K562 (cell line): ENCODE measurements at regions not wholly inside any gene's neighbourhood (a gene's known extent, or its start where the extent isn't known, plus 50 kb on each side); places are given as distances from the start of the nearest gene placed in this dataset.

Experiments
- BRF2 ChIP-seq: IDR thresholded peaks from 3 replicates; pipeline ENCODE4 v1.6.1; 2011; ENCODE audit warnings: borderline replicate concordance, mild to moderate bottlenecking; ENCODE audit not compliant: insufficient read length, insufficient read depth
- COPS2 ChIP-seq: fragments of 450-650 bp; conservative IDR thresholded peaks from 2 replicates; pipeline ENCODE4 v1.6.1; 2016; ENCODE audit warnings: mild to moderate bottlenecking, moderate library complexity
- EP400 ChIP-seq: fragments of 450-650 bp; IDR thresholded peaks from 2 replicates; pipeline ENCODE4 v1.6.1; 2017; ENCODE audit warnings: antibody characterized with exemption, mild to moderate bottlenecking, moderate library complexity
- FIP1L1 ChIP-seq: fragments of 200-400 bp; formaldehyde crosslinking; IDR thresholded peaks from 2 replicates; pipeline ENCODE4 v1.6.1; 2018; ENCODE audit warnings: mild to moderate bottlenecking, low read depth, low read length; ENCODE audit not compliant: poor library complexity, severe bottlenecking
- GATA2 ChIP-seq: sonication (generic); formaldehyde crosslinking; IDR thresholded peaks from 2 replicates; pipeline ENCODE4 v1.4.0; 2020; ENCODE audit warnings: mild to moderate bottlenecking, missing genetic modification reagents
- GATAD2B ChIP-seq: fragments of 450-650 bp; IDR thresholded peaks from 2 replicates; pipeline ENCODE4 v1.6.1; 2017; ENCODE audit warnings: mild to moderate bottlenecking, borderline replicate concordance
- HMBOX1 ChIP-seq: sonication (generic); IDR thresholded peaks from 2 replicates; pipeline ENCODE4 v1.6.1; 2016
- IFI16 ChIP-seq: fragments of 250-450 bp; sonication (Bioruptor Pico); IDR thresholded peaks from 2 replicates; pipeline ENCODE4 v2.1.2; 2022; ENCODE audit warnings: mild to moderate bottlenecking, inconsistent platforms
- KDM2B ChIP-seq: fragments of 250-450 bp; sonication (Bioruptor Pico); IDR thresholded peaks from 2 replicates; pipeline ENCODE4 v1.8.0; 2021; ENCODE audit warnings: mild to moderate bottlenecking, moderate library complexity
- MTA2 ChIP-seq: fragments of 450-650 bp; IDR thresholded peaks from 2 replicates; pipeline ENCODE4 v1.6.1; 2016; ENCODE audit warnings: low read depth
- NFATC3 ChIP-seq: fragments of 450-650 bp; IDR thresholded peaks from 2 replicates; pipeline ENCODE4 v1.6.1; 2017; ENCODE audit warnings: mild to moderate bottlenecking
- NR3C1 ChIP-seq: sonication (generic); formaldehyde crosslinking; IDR thresholded peaks from 2 replicates; pipeline ENCODE4 v1.8.1; 2022; ENCODE audit warnings: missing genetic modification reagents
- RBBP5 ChIP-seq: fragments of 200-600 bp; sonication (generic); IDR thresholded peaks from 2 replicates; pipeline ENCODE4 v1.6.1; 2012; ENCODE audit warnings: borderline replicate concordance, mild to moderate bottlenecking, low read length, control low read depth, inconsistent platforms; ENCODE audit not compliant: insufficient read depth, poor library complexity, severe bottlenecking
- RBM22 ChIP-seq: fragments of 200-400 bp; formaldehyde crosslinking; IDR thresholded peaks from 2 replicates; pipeline ENCODE4 v1.6.1; 2018; ENCODE audit warnings: low read length, low read depth; ENCODE audit not compliant: poor library complexity, severe bottlenecking
- SAP30 ChIP-seq: fragments of 200-600 bp; sonication (generic); IDR thresholded peaks from 2 replicates; pipeline ENCODE4 v1.6.1; 2012; ENCODE audit warnings: borderline replicate concordance, low read depth, mild to moderate bottlenecking, moderate library complexity, low read length, control low read depth, inconsistent platforms; ENCODE audit not compliant: insufficient read depth, poor library complexity, severe bottlenecking
- SIN3A ChIP-seq, 2 experiments: fragments of 150-350 bp in 1 of 2; IDR thresholded peaks; 2 replicates each; pipeline ENCODE4 v1.6.1; 2011 to 2016; ENCODE audit warnings: borderline replicate concordance in 2 of 2, low read depth in 2 of 2, low read length in 2 of 2, mild to moderate bottlenecking in 2 of 2, moderate library complexity in 2 of 2; ENCODE audit not compliant: control insufficient read depth in 1 of 2
- SIN3B ChIP-seq: fragments of 450-650 bp; IDR thresholded peaks from 2 replicates; pipeline ENCODE4 v1.6.1; 2017; ENCODE audit warnings: low read depth, mild to moderate bottlenecking, moderate library complexity
- USF1 ChIP-seq: sonication (generic); formaldehyde crosslinking; IDR thresholded peaks from 2 replicates; pipeline ENCODE4 v1.9.0; 2022; ENCODE audit warnings: mild to moderate bottlenecking, missing genetic modification reagents
- ZC3H4 ChIP-seq: sonication (generic); formaldehyde crosslinking; IDR thresholded peaks from 2 replicates; pipeline ENCODE4 v1.9.0; 2021; ENCODE audit warnings: missing genetic modification reagents, borderline replicate concordance
- ZFP36 ChIP-seq: fragments of 150-350 bp; IDR thresholded peaks from 2 replicates; pipeline ENCODE4 v1.6.1; 2018; ENCODE audit warnings: low read length, low read depth; ENCODE audit not compliant: partially characterized antibody
- ZNF57 ChIP-seq: fragments of 450-650 bp; formaldehyde crosslinking; IDR thresholded peaks from 2 replicates; pipeline ENCODE4 v1.4.0; 2020; ENCODE audit warnings: mild to moderate bottlenecking, moderate library complexity
- ZNF655 ChIP-seq: fragments of 250-450 bp; sonication (Bioruptor Pico); IDR thresholded peaks from 2 replicates; pipeline ENCODE4 v1.5.0; 2021
- ZNF717 ChIP-seq: fragments of 250-450 bp; sonication (Bioruptor Pico); IDR thresholded peaks from 2 replicates; pipeline ENCODE4 v1.5.0; 2021
- ZNF780A ChIP-seq: fragments of 250-450 bp; sonication (Bioruptor Pico); IDR thresholded peaks from 2 replicates; pipeline ENCODE4 v1.5.0; 2021; ENCODE audit warnings: mild to moderate bottlenecking
- ZNF79 ChIP-seq: fragments of 250-450 bp; sonication (Bioruptor Pico); IDR thresholded peaks from 2 replicates; pipeline ENCODE4 v1.4.0; 2020; ENCODE audit warnings: low read depth, mild to moderate bottlenecking, moderate library complexity

- no peak for TF ChIP-seq ZFP36
- TF ChIP-seq FIP1L1: no peak
- no peak for TF ChIP-seq SAP30
- 0 out of 2 replicates have a peak, but pooled peaks have one; percentile 58 for TF ChIP-seq NFATC3
- peak; percentile 69 for TF ChIP-seq EP400
- no peak for TF ChIP-seq SIN3A (IDR thresholded peaks at IDR 0.05; ENCODE audit: borderline replicate concordance in 2 of 2, control insufficient read depth in 1 of 2, low read depth in 2 of 2, low read length in 2 of 2)
- TF ChIP-seq ZNF780A: no peak
- no peak for TF ChIP-seq ZNF655 (CRISPR knock-in tag)
- peak; percentile 15; the same call in 1 of the 2 replicates for TF ChIP-seq GATAD2B
- no peak for TF ChIP-seq ZC3H4 (CRISPR knock-in tag)
- TF ChIP-seq RBM22: no peak
- no peak for TF ChIP-seq USF1 (CRISPR knock-in tag)
- TF ChIP-seq ZNF79 (CRISPR knock-in tag): peak; percentile 29; the same call in 1 of the 2 replicates
- TF ChIP-seq RBBP5: no peak
- no peak for TF ChIP-seq BRF2
- no peak for TF ChIP-seq COPS2
- TF ChIP-seq IFI16 (CRISPR knock-in tag): no peak
- no peak; the same call in 1 of the 2 replicates for TF ChIP-seq GATA2 (CRISPR knock-in tag)
- peak; percentile 79 for TF ChIP-seq HMBOX1
- no peak for TF ChIP-seq NR3C1 (CRISPR knock-in tag)
- no peak for TF ChIP-seq ZNF57 (CRISPR knock-in tag)
- TF ChIP-seq ZNF717 (CRISPR knock-in tag): no peak
- TF ChIP-seq KDM2B (CRISPR knock-in tag): no peak
- no peak for TF ChIP-seq SIN3B
- no peak; the same call in 1 of the 2 replicates for TF ChIP-seq MTA2
Measured at GRCh38 chr7:106542550-106543220, 118.3 kb downstream of the CCDC71L start (continued).
